Naive thymus-derived CD4-positive, alpha-beta T cell (primary cell): ENCODE measurements at regions not wholly inside any gene's neighbourhood (a gene's known extent, or its start where the extent isn't known, plus 50 kb on each side); places are given as distances from the start of the nearest gene placed in this dataset.

ENCODE experiments used
- ATAC-seq: fragments of 150-1000 bp; cut with Tn5 transposase; 2 replicates; pipeline ENCODE4 v1.10.0; 2021; ENCODE audit warnings: mild to moderate bottlenecking, moderate library complexity
- CTCF ChIA-PET: fragments of 350-600 bp; sonication (Branson Sonifier 250); formaldehyde crosslinking; loops from one replicate; lab custom pipeline; 2021; ENCODE audit warnings: antibody characterized with exemption; lab: Charles Lee
- POLR2A ChIA-PET: fragments of 350-600 bp; sonication (Branson Sonifier 250); formaldehyde crosslinking; loops from one replicate; lab custom pipeline; 2021; ENCODE audit warnings: antibody characterized with exemption, inconsistent platforms; lab: Charles Lee
- DNase-seq, 9 donors: peaks; one replicate each; pipeline versions ENCODE4 v3.0.0 to v3.0.0-alpha.2; 2020 to 2022; ENCODE audit warnings: mixed read lengths in 1 of 9
- H3K27ac ChIP-seq: one replicate; pipeline ENCODE4 v1.7.0; 2013; ENCODE audit warnings: mild to moderate bottlenecking, low read depth, low read length, moderate library complexity
- H3K27me3 ChIP-seq, 2 donors: one replicate each; pipeline ENCODE4 v1.7.0; 2013; ENCODE audit warnings: low read length in 2 of 2, mild to moderate bottlenecking in 2 of 2, moderate library complexity in 2 of 2; ENCODE audit not compliant: control insufficient read depth in 2 of 2, insufficient read depth in 2 of 2
- H3K36me3 ChIP-seq, 3 experiments: 1 replicate in 2 of 3; 2 replicates in 1 of 3; pipeline ENCODE4 v1.7.0; 2013; ENCODE audit warnings: low read length in 3 of 3, mild to moderate bottlenecking in 3 of 3, moderate library complexity in 1 of 3; ENCODE audit not compliant: insufficient read depth in 3 of 3, control insufficient read depth in 2 of 3
- H3K4me1 ChIP-seq, 2 donors: one replicate each; pipeline ENCODE4 v1.7.0; 2013; ENCODE audit warnings: low read length in 2 of 2, mild to moderate bottlenecking in 2 of 2, moderate library complexity in 1 of 2; ENCODE audit not compliant: control insufficient read depth in 2 of 2, insufficient read depth in 2 of 2
- H3K4me3 ChIP-seq: 2 replicates; pipeline ENCODE4 v1.7.0; 2013; ENCODE audit warnings: mild to moderate bottlenecking, low read length
- H3K9me3 ChIP-seq, 3 experiments: 1 replicate in 2 of 3; 2 replicates in 1 of 3; pipeline ENCODE4 v1.7.0; 2013; ENCODE audit warnings: low read length in 3 of 3; ENCODE audit not compliant: control insufficient read depth in 2 of 3
- H3K27ac Mint-ChIP-seq, 9 donors: one replicate each; pipeline ENCODE4 v1.8.0; 2020 to 2022; ENCODE audit warnings: mixed read lengths in 9 of 9, mild to moderate bottlenecking in 8 of 9, moderate library complexity in 5 of 9, inconsistent platforms in 2 of 9
- H3K27me3 Mint-ChIP-seq, 5 donors: one replicate each; pipeline ENCODE4 v1.8.0; 2021 to 2022; ENCODE audit warnings: mixed read lengths in 5 of 5, mild to moderate bottlenecking in 1 of 5
- H3K36me3 Mint-ChIP-seq, 5 donors: one replicate each; pipeline ENCODE4 v1.8.0; 2020 to 2022; ENCODE audit warnings: mixed read lengths in 5 of 5, mild to moderate bottlenecking in 3 of 5, inconsistent platforms in 1 of 5
- H3K4me1 Mint-ChIP-seq, 7 donors: one replicate each; pipeline ENCODE4 v1.8.0; 2020 to 2022; ENCODE audit warnings: mixed read lengths in 7 of 7, mild to moderate bottlenecking in 3 of 7, inconsistent platforms in 1 of 7
- H3K4me3 Mint-ChIP-seq, 10 donors: one replicate each; pipeline ENCODE4 v1.8.0; 2020 to 2022; ENCODE audit warnings: mild to moderate bottlenecking in 10 of 10, mixed read lengths in 10 of 10, moderate library complexity in 6 of 10, inconsistent platforms in 2 of 10
- H3K9me3 Mint-ChIP-seq, 11 donors: one replicate each; pipeline ENCODE4 v1.8.0; 2020 to 2022; ENCODE audit warnings: mixed read lengths in 11 of 11, mild to moderate bottlenecking in 4 of 11, inconsistent platforms in 1 of 11, moderate library complexity in 1 of 11
- intact Hi-C, 2 donors: fragments of 100-400 bp; cut with micrococcal nuclease; formaldehyde crosslinking; loops; one replicate each; pipeline ENCODE4 v1.15.1; 2023

DNA sequence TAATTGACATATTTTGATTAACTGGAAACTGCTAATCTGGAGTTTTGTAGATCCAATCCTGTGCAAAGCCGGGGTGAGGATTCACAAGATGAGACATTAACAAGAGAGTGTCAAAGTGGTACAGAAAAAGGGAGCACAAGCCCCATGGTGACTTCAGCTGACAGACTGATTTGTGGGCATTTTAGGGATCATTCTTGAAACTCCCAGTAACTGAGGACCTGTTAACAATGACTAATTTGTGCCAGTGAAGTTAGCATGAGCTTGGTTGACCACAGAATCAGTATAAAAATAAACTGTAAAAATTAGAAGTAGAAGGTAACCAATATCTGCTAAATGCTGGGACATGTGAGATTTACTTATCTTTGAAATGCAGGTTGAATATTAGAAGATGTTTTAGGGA is 1578.3 kb downstream of the EFNA5 start:
- ChIA-PET POLR2A (no interaction called here), CTCF (no interaction called here)
- H3K27ac Mint-ChIP-seq = no peak overlapping the region
- DNase-seq (no peak), ATAC-seq (no peak)
- H3K36me3 Mint-ChIP-seq = no peaks in the 10 kb centered on the region
- H3K36me3 ChIP-seq = no peaks in the 10 kb centered on the region
- H3K9me3 ChIP-seq = no peaks in the 10 kb centered on the region
- H3K27me3 Mint-ChIP-seq = no peaks in the 10 kb centered on the region
- no peak overlapping the region for H3K4me3 Mint-ChIP-seq
- H3K9me3 Mint-ChIP-seq = peaks cover 0 to 9% (median 0%) of the 10 kb centered on the region in 11 donors
- no peak overlapping the region for H3K4me3 ChIP-seq
- H3K27me3 ChIP-seq = no peaks in the 10 kb centered on the region
- H3K27ac ChIP-seq = no peak overlapping the region
- intact Hi-C loops = no loop called here
- no peaks in the 10 kb centered on the region for H3K4me1 ChIP-seq
- H3K4me1 Mint-ChIP-seq = no peaks in the 10 kb centered on the region

DNA sequence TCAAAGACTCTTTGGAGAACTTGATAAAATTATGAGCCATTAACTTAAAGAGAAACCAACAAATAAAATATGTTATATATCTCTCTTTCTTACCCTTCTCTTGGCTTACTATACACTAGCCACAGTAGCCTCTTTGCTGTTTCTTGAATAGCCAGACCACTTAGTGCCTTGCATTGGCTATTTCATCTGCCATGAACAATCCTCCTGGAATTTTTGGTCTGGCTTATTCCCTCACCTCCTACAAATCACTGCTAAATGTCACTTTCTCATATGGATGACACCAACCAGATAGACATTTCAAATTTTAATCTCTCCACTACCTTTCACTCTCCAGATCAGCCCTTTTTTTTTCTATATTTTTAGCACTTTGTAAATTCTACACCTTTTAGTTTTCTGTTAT is 1581.7 kb downstream of the EFNA5 start:
- no peaks in the 10 kb centered on the region for H3K36me3 Mint-ChIP-seq

DNA sequence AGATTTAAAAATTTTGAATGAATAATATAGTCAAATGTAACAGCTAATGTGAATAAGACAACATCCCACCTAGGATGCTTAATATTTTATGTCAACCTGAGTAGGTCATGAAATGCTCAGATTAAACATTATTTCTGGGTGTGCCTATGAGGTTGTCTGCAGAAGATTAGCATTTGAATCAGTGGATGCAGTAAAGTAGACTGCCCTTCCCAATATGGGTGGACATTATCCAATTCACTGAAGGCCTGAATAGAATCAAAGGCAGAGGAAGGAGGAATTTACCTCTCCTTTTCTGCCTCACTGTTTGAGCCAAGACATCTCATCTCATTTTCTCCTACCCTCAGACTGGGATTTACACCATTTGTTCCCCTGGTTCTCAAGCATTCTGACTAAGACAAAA is 1582.3 kb downstream of the EFNA5 start:
- Mint-ChIP-seq H3K4me1 (no peaks in the 10 kb centered on the region), H3K9me3 (peaks cover 0 to 5% (median 2%) of the 10 kb centered on the region in 11 donors), H3K4me3 (no peak overlapping the region), H3K27ac (no peak overlapping the region), H3K36me3 (no peaks in the 10 kb centered on the region), H3K27me3 (no peaks in the 10 kb centered on the region)
- ChIA-PET POLR2A (no interaction called here), CTCF (no interaction called here)
- intact Hi-C loops = no loop called here
- DNase-seq (no peak), ATAC-seq (no peak)
- Histone ChIP-seq H3K4me1 (no peaks in the 10 kb centered on the region), H3K27me3 (no peaks in the 10 kb centered on the region), H3K36me3 (no peaks in the 10 kb centered on the region), H3K9me3 (no peaks in the 10 kb centered on the region), H3K4me3 (no peak overlapping the region), H3K27ac (no peak overlapping the region)

More for the DNA sequence above, 1581.7 kb downstream of the EFNA5 start:
- Histone ChIP-seq H3K4me1 (no peaks in the 10 kb centered on the region), H3K36me3 (no peaks in the 10 kb centered on the region), H3K27ac (no peak overlapping the region), H3K9me3 (no peaks in the 10 kb centered on the region), H3K4me3 (no peak overlapping the region), H3K27me3 (no peaks in the 10 kb centered on the region)
- Mint-ChIP-seq H3K27me3 (no peaks in the 10 kb centered on the region), H3K9me3 (peaks cover 0 to 5% (median 2%) of the 10 kb centered on the region in 11 donors), H3K4me1 (no peaks in the 10 kb centered on the region), H3K4me3 (no peak overlapping the region), H3K27ac (no peak overlapping the region)
- ATAC-seq (no peak), DNase-seq (no peak)
- ChIA-PET CTCF (no interaction called here), POLR2A (no interaction called here)
- intact Hi-C loops = no loop called here

DNA sequence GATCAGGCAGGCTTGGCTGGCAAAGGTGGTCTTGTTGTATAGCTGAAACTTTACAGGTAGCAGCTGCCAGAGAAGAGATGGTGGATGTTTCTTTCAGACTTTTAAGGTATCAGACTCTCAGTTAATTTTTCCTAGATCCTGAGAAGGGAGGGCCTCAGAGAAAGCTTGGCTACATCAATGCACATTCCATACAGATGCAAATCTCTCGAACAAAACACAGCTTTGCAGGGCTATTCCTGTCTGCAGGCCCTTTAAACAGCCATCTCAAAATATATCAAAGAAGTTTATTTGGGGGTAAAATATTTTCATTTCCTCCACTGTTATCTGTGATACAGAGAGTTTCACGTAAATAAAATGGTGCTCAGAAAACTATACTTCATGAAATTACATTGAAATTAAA is 1584.4 kb downstream of the EFNA5 start:
- Mint-ChIP-seq H3K36me3 (no peaks in the 10 kb centered on the region), H3K4me3 (no peak overlapping the region), H3K4me1 (no peaks in the 10 kb centered on the region), H3K27ac (no peak overlapping the region), H3K9me3 (peaks cover 0 to 5% (median 2%) of the 10 kb centered on the region in 11 donors), H3K27me3 (no peaks in the 10 kb centered on the region)
- H3K4me3 ChIP-seq = no peak overlapping the region
- DNase-seq (no peak), ATAC-seq (no peak)
- CTCF ChIA-PET = no interaction called here
- H3K9me3 ChIP-seq = no peaks in the 10 kb centered on the region
- POLR2A ChIA-PET = no interaction called here
- intact Hi-C loops = no loop called here
- no peaks in the 10 kb centered on the region for H3K36me3 ChIP-seq
- no peaks in the 10 kb centered on the region for H3K27me3 ChIP-seq
- no peak overlapping the region for H3K27ac ChIP-seq
- no peaks in the 10 kb centered on the region for H3K4me1 ChIP-seq

DNA sequence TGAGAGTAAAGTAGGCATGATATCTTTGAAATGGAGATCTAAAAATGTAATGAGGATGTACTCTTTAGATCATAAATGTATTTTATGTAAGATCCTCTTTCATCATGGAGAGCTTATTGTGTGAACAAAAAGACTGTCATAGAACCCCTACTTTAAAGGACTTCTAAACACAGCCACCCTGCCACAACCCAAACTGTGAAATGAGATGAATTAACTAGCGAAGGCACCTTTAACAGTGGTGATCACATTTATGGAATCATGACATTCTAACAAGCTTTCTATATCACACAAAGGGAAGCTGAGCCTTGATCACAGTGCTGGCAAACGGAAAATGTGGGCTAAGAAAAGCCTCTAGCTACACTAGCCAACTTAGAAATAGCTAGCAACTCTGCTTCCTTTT is 1585.2 kb downstream of the EFNA5 start:
- H3K36me3 Mint-ChIP-seq = no peaks in the 10 kb centered on the region
- no peak overlapping the region for H3K4me3 ChIP-seq
- H3K9me3 ChIP-seq = no peaks in the 10 kb centered on the region
- H3K27ac Mint-ChIP-seq = no peak overlapping the region
- CTCF ChIA-PET = no interaction called here
- intact Hi-C loops = no loop called here
- H3K36me3 ChIP-seq = no peaks in the 10 kb centered on the region
- no peak overlapping the region for H3K4me3 Mint-ChIP-seq
- H3K9me3 Mint-ChIP-seq = peaks cover 0 to 5% (median 2%) of the 10 kb centered on the region in 11 donors
- no peaks in the 10 kb centered on the region for H3K4me1 Mint-ChIP-seq
- no peaks in the 10 kb centered on the region for H3K4me1 ChIP-seq
- POLR2A ChIA-PET = no interaction called here
- H3K27me3 Mint-ChIP-seq = no peaks in the 10 kb centered on the region
- DNase-seq (no peak), ATAC-seq (no peak)
- no peaks in the 10 kb centered on the region for H3K27me3 ChIP-seq
- no peak overlapping the region for H3K27ac ChIP-seq

DNA sequence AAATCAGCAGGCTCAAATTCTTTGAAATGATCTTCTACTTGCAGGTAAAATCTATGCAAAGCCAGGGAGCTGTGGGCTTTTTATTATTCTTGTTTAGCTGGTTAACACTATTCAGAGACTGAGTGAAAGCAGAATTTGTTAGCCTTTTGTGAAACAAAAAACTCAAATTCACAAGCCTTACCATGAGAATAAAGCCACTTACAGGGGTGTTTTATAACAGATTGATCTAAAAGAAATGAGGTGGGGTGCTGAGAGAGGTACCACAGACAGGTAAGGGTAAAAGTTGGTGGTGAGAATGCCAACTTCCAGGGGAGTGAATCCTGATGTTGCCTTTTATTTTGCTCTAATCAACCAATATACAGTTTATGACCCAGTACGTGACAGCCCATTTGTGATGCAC is 1585.6 kb downstream of the EFNA5 start:
- Histone ChIP-seq H3K9me3 (no peaks in the 10 kb centered on the region), H3K27me3 (no peaks in the 10 kb centered on the region), H3K4me1 (no peaks in the 10 kb centered on the region), H3K27ac (no peak overlapping the region), H3K4me3 (no peak overlapping the region), H3K36me3 (no peaks in the 10 kb centered on the region)
- Mint-ChIP-seq H3K36me3 (no peaks in the 10 kb centered on the region), H3K9me3 (peaks cover 0 to 5% (median 2%) of the 10 kb centered on the region in 11 donors), H3K27ac (no peak overlapping the region), H3K27me3 (no peaks in the 10 kb centered on the region), H3K4me3 (no peak overlapping the region), H3K4me1 (no peaks in the 10 kb centered on the region)
- ChIA-PET CTCF (no interaction called here), POLR2A (no interaction called here)
- no peak for DNase-seq
- no peak for ATAC-seq
- intact Hi-C loops = no loop called here

DNA sequence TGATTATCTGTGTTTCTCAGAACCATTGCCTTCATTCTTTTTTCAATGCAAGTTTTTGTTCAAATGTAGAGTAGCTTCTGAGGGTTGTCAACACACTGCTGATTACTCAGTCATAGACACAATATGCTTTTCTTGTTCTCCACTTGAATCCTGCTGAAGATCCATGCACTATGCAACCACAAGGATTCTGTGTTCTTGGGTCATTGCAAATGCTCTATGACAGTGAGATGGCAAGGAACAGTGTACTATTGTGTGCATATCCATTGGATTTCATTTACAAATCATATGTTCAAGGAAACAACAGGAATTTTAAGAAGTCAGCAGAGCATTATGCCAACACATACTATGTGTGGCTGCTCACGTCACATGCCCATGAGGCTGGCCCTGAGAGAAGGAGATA is 1590.2 kb downstream of the EFNA5 start:
- Mint-ChIP-seq H3K4me3 (no peak overlapping the region), H3K9me3 (peaks cover 0 to 5% (median 0%) of the 10 kb centered on the region in 11 donors), H3K27ac (no peak overlapping the region), H3K27me3 (no peaks in the 10 kb centered on the region), H3K36me3 (no peaks in the 10 kb centered on the region), H3K4me1 (no peaks in the 10 kb centered on the region)
- no peak for DNase-seq
- Histone ChIP-seq H3K4me1 (no peaks in the 10 kb centered on the region), H3K27ac (no peak overlapping the region), H3K9me3 (no peaks in the 10 kb centered on the region), H3K4me3 (no peak overlapping the region), H3K27me3 (no peaks in the 10 kb centered on the region), H3K36me3 (no peaks in the 10 kb centered on the region)
- ChIA-PET CTCF (no interaction called here), POLR2A (no interaction called here)
- intact Hi-C loops = no loop called here
- ATAC-seq = no peak
